ENCODE measurements at regions not wholly inside any gene's neighbourhood (a gene's known extent, or its start where the extent isn't known, plus 50 kb on each side); places are given as distances from the start of the nearest gene placed in this dataset.

- DNase-seq (ENCODE audit: extremely low spot score, unreplicated experiment): no peak
- peaks cover 13% of the 10 kb centered on the region for H3K4me1 Mint-ChIP-seq (ENCODE audit: unreplicated experiment)
- H3K27me3 Mint-ChIP-seq: peaks cover 3% of the 10 kb centered on the region
- no peak overlapping the region for H3K27ac Mint-ChIP-seq
- no peak for TF ChIP-seq CTCF (conservative IDR thresholded peaks at IDR 0.05)
- no peaks in the 10 kb centered on the region for H3K36me3 Mint-ChIP-seq
- H3K4me3 Mint-ChIP-seq: no peak overlapping the region
- peaks cover 4% of the 10 kb centered on the region for H3K9me3 Mint-ChIP-seq
These were observed 545.5 kb upstream of the MDFIC2 start for GRCh38 chr3:70857916-70858315.

- DNase-seq (ENCODE audit: extremely low spot score, unreplicated experiment): no peak
- Mint-ChIP-seq H3K36me3 (no peaks in the 10 kb centered on the region), H3K4me3 (no peak overlapping the region), H3K4me1 (ENCODE audit: unreplicated experiment) (peaks cover 13% of the 10 kb centered on the region), H3K27ac (no peak overlapping the region), H3K27me3 (peaks cover 3% of the 10 kb centered on the region), H3K9me3 (peaks cover 4% of the 10 kb centered on the region)
- TF ChIP-seq CTCF (conservative IDR thresholded peaks at IDR 0.05): no peak
These were observed 544.1 kb upstream of the MDFIC2 start for GRCh38 chr3:70856414-70857162.

GRCh38 chr3:70855149-70855548 is 542.7 kb upstream of the MDFIC2 start:
- peaks cover 16% of the 10 kb centered on the region for H3K4me1 Mint-ChIP-seq (ENCODE audit: unreplicated experiment)
- no peak overlapping the region for H3K4me3 Mint-ChIP-seq
- no peak for TF ChIP-seq CTCF (conservative IDR thresholded peaks at IDR 0.05)

GRCh38 chr3:70854108-70854507 is 541.7 kb upstream of the MDFIC2 start:
- Mint-ChIP-seq H3K4me3 (no peak overlapping the region), H3K36me3 (no peaks in the 10 kb centered on the region), H3K9me3 (no peaks in the 10 kb centered on the region), H3K27me3 (no peaks in the 10 kb centered on the region), H3K4me1 (ENCODE audit: unreplicated experiment) (peaks cover 19% of the 10 kb centered on the region), H3K27ac (no peak overlapping the region)
- no peak for DNase-seq (ENCODE audit: extremely low spot score, unreplicated experiment)
- no peak for TF ChIP-seq CTCF (conservative IDR thresholded peaks at IDR 0.05)

More at GRCh38 chr3:70855149-70855548, 542.7 kb upstream of the MDFIC2 start:
- H3K27me3 Mint-ChIP-seq: no peaks in the 10 kb centered on the region
- H3K36me3 Mint-ChIP-seq: no peaks in the 10 kb centered on the region
- no peak overlapping the region for H3K27ac Mint-ChIP-seq
- no peak for DNase-seq (ENCODE audit: extremely low spot score, unreplicated experiment)
- H3K9me3 Mint-ChIP-seq: no peaks in the 10 kb centered on the region

GRCh38 chr3:70853161-70853944 is 540.9 kb upstream of the MDFIC2 start:
- no peak for TF ChIP-seq CTCF (conservative IDR thresholded peaks at IDR 0.05)
- H3K9me3 Mint-ChIP-seq: no peaks in the 10 kb centered on the region
- no peaks in the 10 kb centered on the region for H3K27me3 Mint-ChIP-seq
- H3K4me1 Mint-ChIP-seq (ENCODE audit: unreplicated experiment): peaks cover 19% of the 10 kb centered on the region
- DNase-seq (ENCODE audit: extremely low spot score, unreplicated experiment): no peak
- no peak overlapping the region for H3K27ac Mint-ChIP-seq
- H3K36me3 Mint-ChIP-seq: no peaks in the 10 kb centered on the region
- H3K4me3 Mint-ChIP-seq: no peak overlapping the region
